Muscle of arm (tissue), 1 donor: ENCODE measurements at regions not wholly inside any gene's neighbourhood (a gene's known extent, or its start where the extent isn't known, plus 50 kb on each side); places are given as distances from the start of the nearest gene placed in this dataset.
A peak's percentile ranks its signal among the peaks of the same experiment; 100 is the strongest.
"Not testable (repeated sequence)": the region's sequence is repeated elsewhere in the genome, so short reads cannot be mapped to it uniquely, and the experiment has no call there.

Source experiments
- DNase-seq: peaks from one replicate; pipeline ENCODE4 v3.0.0-alpha.2; 2013

GRCh38 chr3:75126556-75126955, 512.1 kb upstream of the CNTN3 start:
- no peak for DNase-seq

- DNase-seq = no peak
These were observed 514.6 kb upstream of the CNTN3 start for GRCh38 chr3:75129101-75129500.

- DNase-seq = no peak
These were observed 521.8 kb upstream of the CNTN3 start for GRCh38 chr3:75136100-75136897.

GRCh38 chr3:75138345-75138744, 523.9 kb upstream of the CNTN3 start:
- no peak for DNase-seq

- no peak for DNase-seq
These were observed 523.1 kb upstream of the FRG2C start for GRCh38 chr3:75140904-75141615.

- no peak for DNase-seq
These were observed 519.7 kb upstream of the FRG2C start for GRCh38 chr3:75144406-75144805.

GRCh38 chr3:75171630-75172230, 492.4 kb upstream of the FRG2C start:
- DNase-seq = peak; percentile 21

GRCh38 chr3:75176937-75177336, 487.2 kb upstream of the FRG2C start:
- no peak for DNase-seq

GRCh38 chr3:75180235-75180944, 483.7 kb upstream of the FRG2C start:
- no peak for DNase-seq

GRCh38 chr3:75180945-75181298, 483.2 kb upstream of the FRG2C start:
- DNase-seq = no peak

- DNase-seq = no peak
These were observed 475.2 kb upstream of the FRG2C start for GRCh38 chr3:75188962-75189361.

GRCh38 chr3:75192146-75192616, 471.9 kb upstream of the FRG2C start:
- DNase-seq = peak; percentile 38

- no peak for DNase-seq
These were observed 470.3 kb upstream of the FRG2C start for GRCh38 chr3:75193797-75194196.

GRCh38 chr3:75214332-75214731, 449.8 kb upstream of the FRG2C start:
- DNase-seq = not testable (repeated sequence)

GRCh38 chr3:75218577-75218976, 445.6 kb upstream of the FRG2C start:
- DNase-seq = no peak

- DNase-seq = no peak
These were observed 443.2 kb upstream of the FRG2C start for GRCh38 chr3:75220932-75221331.

GRCh38 chr3:75224412-75224811, 439.7 kb upstream of the FRG2C start:
- no peak for DNase-seq

- DNase-seq = no peak
These were observed 431.9 kb upstream of the FRG2C start for GRCh38 chr3:75232216-75232615.

GRCh38 chr3:75235631-75236030, 428.5 kb upstream of the FRG2C start:
- no peak for DNase-seq

GRCh38 chr3:75237053-75237452, 427.1 kb upstream of the FRG2C start:
- DNase-seq = no peak

GRCh38 chr3:75237477-75237876, 426.7 kb upstream of the FRG2C start:
- no peak for DNase-seq
